Colon (tissue), 2 donors: ENCODE measurements at regions not wholly inside any gene's neighbourhood (a gene's known extent, or its start where the extent isn't known, plus 50 kb on each side); places are given as distances from the start of the nearest gene placed in this dataset.

Experiments used
- FAIRE-seq: peaks from 2 replicates; lab custom pipeline; 2012; peaks lifted over from hg19 to GRCh38; lab: Jason Lieb, UNC
- donor health status: control.
- donor health status: control.

DNA sequence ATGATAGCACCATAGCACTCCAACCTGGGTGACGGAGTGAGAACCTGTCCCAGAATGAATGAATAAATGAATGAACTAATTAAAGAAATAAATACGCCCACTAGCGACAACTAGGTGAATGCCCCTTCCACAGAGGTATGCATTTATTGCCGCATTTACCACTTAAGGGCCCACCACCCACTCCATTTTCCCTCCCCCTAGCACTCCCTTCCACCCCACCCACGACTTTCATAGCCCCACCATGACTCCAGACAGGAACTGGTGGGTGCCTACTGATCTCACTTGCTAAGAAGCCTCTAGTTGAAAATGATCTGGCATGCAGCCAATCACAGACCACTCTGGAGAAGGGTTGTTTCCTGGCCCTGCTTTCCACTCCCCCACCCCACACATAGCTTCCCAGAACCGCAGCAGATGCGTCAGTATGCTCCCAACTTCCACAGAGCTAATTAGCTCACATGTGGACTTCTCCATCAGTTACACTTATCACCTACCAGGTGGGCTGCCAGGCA lies 167.6 kb downstream of the WT1 start:
- FAIRE-seq = no peak

DNA sequence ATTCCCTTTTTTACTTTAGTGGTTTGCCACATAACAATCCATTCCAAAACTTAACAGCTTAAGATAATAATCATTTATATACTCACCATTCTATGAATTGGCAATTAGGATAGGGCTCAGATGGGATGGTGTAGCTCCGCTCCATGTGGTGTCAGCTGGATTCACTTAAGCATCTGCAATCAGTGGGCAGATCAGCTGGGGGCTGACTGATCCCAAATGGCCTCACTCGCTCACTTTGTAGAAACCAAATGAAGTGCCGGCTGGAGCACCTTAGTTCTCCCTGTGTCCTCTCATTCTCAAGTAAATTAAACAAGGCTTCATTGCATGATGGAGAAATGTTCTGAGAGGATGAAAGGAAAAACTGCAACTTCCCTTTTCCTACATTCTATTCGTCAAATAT lies 161.4 kb downstream of the WT1 start:
- FAIRE-seq = no peak

DNA sequence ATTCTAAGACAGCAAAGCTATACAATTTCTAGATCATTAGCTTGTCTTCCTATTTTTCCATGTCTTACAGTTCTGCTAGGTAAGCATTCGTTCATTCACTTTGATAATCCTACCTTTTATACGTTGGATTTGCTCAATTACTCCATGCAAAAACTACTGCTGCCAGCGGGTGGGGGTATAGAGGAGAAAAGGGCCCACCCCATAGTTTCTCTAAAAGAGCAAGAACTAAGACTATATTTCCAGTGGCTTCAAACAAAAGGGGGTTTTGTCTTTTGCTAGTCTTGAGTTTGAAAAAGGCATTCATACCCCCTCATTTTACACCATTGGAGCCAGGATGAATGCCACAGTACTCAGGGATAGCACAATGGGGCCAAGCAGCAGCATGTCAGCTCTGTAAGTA lies 155.7 kb downstream of the WT1 start:
- no peak for FAIRE-seq

DNA sequence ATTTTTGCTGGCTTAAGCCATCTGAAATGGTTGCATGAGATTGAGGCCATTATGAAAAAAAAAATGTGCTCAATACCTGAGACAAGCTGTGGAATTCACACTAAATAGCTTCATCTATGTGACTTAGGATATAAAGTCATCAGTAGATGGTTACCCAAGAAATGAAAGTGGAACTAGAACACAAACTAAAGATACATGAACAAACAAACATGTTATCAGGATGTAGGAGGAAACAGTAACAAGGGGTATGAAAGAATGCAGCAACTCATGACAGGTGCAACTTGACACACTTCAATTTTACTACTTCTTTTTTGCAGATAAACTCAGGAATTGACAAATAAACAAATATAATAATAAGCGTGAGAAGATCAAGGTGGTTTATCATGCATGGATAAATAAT lies 155.0 kb downstream of the WT1 start:
- FAIRE-seq = no peak

DNA sequence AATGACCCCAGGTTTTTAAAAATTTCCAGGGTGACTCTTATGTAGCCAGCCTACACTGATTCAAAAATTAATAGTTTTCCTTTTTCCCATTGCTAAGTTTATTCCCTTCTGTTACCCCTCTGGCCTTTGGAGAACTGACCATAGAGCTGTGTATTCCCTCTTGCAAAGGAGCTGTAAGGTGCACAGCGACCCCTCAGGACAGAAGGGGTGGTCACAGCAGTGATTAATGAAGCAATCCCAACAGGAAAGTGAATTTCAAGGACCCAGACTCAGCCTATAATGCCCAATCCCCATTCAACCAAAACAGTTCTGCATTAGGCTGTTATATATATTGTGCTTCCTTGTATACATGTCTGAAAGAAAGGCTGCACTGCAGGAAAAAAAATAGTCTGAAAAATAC lies 147.1 kb downstream of the WT1 start:
- FAIRE-seq = no peak

DNA sequence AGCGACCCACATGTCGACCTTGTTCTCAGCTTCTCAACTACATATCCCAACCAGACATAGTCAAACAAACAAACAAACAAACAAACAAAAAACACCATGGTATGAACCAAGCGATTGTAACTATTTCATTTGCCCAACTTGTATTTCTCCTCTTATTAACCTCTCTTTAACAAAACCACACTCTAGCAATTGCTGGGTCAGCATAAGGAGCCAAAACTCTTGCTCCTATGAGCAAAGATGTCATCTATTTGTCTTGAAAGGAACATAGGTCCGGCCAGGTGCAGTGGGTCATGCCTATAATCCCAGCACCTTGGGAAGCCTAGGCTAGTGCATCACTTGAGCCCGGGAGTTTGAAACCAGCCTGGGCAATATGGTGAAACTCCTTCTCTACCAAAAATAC lies 145.6 kb downstream of the WT1 start:
- FAIRE-seq = no peak

DNA sequence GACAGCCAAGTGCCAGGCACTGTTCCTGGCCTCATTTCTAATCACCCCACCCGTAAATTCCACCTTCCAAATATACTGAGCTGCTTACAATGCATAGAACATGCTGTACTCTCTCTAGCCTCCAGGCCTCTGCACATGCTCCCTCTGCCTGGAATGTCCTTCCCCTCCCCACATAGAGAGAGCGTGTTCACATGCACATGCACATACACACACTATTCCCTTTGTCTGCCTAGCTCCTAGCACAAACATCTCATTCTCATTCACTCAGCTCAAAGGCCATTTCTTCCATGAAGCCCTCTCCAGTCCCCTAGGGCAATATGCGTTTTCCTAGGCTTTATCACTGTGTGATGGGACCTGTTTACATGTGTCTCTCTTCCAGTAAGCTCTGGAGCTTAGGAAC lies 144.6 kb downstream of the WT1 start:
- no peak for FAIRE-seq

DNA sequence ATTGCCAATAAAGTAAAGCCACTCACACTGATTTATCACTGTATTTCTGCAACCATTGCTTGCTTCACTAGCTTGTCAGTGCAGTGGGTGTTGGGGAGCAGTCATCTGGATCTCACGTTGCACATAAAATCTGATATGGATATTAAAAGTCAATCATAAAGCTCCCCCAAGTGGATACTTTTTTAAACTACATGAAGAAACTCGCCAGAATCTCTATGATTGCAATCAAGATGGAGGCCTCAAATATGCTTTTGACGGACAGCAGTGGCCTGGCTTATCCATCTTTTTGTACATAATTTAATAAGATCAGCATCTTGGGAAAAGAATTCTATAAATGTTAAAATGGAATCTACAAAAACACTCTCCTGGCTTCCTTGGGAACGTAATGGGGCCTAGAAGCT lies 137.7 kb downstream of the WT1 start:
- FAIRE-seq = no peak

DNA sequence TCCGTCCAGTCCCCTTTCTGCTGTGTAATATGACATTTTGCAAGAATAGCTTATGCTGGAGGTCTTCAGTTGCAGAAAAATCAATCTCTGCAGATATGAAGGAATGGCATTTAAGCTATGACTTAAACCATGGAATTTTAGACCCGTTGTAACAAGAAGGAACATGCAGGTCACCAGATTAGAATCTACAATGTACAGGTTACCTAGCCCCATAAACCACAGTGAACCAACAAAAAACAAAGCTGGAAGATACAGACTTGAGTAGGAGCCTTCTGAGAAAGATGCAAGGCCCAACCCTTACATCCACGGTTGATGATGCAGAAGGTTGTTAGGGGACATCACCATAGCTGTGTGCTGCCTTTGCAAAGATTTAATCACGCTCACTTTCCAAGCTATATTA lies 132.5 kb downstream of the WT1 start:
- no peak for FAIRE-seq

DNA sequence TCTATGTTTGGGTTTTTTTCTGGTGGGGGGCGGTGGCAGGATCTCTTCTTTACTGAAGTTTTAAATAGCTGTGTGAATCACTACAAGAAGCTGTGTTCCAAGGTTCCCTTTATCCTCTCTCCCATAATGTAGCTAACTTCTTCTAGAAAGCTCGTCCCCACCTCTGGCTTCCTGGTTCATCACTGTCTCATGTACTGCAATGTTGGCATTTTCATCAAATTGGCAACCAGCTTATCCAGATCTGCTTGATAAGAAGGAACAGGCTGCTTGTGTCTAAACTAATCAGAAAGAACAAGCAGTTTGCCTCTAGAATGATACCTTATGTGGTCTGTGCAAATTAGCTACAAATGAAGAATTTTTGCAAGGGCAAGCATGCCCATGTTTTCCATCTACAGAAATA lies 130.8 kb downstream of the WT1 start:
- no peak for FAIRE-seq

DNA sequence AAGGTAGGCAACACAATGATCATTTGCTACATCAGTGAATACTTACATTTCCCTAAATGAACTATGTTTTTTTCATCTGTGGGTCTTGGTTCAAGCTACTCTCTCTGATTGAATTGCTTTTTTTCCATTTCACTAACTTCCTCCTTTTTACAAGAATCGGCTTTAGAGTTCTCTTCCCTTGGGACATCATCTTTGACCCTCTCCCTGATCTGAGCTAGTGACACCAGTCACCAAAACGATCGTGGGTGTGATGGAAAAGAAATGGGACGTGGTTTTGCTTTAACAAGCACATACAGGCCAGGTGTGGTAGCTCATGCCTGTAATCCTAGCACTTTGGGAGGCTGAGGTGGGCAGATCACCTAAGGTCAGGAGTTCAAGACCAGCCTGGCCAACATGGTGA lies 129.9 kb downstream of the WT1 start:
- FAIRE-seq = no peak

DNA sequence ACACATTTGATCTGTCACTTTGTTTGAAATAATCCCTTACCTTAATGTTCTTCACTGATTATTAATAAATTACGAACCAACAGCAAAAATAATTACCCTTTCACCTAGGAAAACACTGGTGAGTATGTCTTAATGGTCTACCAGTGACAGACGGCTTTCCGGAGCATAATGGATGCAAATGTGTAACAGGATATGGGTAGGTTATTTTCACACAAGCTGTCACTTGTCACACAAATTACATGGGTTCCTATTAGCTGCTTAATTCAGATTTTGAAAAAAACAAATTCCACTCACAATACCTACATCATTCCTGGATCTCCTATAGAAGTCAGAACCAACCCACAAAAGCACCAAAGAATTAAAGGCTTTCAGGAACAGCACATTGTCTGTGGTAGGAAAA lies 127.9 kb downstream of the WT1 start:
- no peak for FAIRE-seq

DNA sequence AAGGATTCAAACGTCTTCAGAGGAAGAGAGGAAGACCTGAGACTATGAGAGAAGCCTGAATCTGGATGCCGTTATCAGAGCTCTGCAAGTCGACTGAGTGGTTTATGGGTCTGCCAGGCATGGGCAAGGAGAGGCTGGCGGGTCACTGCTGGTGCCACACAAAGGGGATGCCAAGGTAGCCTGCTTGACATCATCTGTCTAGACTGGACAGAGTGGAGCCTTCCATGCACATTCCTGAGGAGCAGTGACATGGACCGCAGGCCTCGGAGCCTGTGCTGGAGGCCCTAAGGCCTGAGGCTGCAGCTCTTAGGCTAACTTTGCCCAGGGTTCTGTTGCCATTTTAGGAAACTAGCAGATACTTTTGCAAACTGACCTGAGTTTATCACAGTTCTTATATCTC lies 127.4 kb downstream of the WT1 start:
- no peak for FAIRE-seq

DNA sequence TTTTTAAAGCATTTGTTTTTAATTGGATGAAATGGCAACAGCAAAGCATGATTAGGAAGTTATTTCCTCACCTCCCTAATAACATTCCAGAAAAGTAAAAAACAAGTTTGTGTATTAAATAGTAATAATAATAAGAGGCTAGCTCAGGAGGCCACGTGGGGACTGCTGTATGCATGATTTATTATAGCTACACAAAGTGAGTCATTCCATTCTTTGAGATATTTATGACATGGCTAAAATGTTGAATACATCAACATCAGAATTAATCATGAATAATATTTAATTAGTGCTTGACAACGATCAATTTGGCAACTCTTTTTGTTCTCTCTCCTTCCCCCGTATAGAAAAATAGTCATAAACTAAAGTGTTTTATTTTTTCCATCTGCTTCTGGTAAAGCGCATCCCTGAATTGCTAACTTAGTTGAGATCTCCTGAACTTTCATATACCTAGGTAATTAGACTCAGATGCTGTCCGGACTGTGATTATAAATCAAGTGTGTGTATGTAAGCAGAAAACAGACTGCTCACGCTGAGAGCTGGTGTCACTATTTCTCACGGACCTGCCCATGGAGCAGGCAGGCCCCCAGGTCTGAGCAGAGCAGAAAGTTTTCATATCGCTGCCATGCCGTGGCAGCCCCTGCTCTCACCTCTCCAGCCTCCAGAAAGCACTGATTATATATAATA lies 125.7 kb downstream of the WT1 start:
- no peak for FAIRE-seq

DNA sequence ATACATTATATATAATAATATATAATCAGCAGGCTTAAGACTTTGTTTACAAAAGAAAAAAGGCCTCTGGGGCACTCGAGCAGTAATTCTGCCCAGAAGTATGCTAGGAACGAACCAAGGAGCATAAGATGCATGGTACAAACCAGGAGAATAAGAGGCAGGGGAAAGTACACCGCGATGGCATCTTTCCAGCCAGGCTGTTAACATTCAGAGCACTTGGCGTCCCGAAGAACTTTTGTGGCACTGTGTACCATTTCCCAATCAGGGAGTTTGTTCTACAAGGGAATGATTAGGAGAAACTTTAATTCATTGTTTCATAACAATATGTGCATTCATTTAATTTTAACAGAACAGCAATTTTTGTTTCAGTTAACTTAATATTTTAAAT lies 125.1 kb downstream of the WT1 start:
- no peak for FAIRE-seq

DNA sequence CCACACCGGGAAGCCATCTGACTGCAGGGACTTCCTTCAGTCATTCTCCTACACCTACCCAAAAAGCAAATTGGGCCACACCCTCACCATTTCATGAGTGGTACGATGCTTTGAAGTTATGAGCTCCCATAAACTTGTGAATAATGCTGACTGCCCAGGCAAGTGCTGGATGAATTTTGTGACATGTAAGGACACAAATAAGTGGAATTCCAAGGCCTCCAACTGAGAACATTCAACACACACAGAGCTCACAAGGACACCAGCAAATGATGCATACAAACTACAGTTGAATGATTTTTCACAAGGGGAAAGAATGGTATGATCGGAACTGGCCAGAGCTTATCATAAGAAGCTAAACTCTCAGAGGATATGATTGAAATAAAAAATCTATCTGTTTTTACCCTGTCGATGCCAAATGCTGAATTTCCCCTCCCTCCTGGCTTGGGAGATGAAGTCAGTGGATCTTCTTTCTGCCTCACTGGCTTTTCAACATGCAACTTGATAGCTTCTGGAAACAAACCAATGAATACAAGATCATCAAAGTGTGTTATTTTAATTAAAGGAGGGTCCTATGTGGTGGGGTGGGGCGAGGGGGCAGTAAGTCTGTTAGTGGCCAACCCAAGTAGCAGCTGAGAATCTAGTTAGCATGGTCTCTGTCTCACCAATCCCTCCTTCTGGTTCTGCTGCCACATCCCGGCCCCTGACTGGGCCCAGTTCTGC lies 123.8 kb downstream of the WT1 start:
- no peak for FAIRE-seq

DNA sequence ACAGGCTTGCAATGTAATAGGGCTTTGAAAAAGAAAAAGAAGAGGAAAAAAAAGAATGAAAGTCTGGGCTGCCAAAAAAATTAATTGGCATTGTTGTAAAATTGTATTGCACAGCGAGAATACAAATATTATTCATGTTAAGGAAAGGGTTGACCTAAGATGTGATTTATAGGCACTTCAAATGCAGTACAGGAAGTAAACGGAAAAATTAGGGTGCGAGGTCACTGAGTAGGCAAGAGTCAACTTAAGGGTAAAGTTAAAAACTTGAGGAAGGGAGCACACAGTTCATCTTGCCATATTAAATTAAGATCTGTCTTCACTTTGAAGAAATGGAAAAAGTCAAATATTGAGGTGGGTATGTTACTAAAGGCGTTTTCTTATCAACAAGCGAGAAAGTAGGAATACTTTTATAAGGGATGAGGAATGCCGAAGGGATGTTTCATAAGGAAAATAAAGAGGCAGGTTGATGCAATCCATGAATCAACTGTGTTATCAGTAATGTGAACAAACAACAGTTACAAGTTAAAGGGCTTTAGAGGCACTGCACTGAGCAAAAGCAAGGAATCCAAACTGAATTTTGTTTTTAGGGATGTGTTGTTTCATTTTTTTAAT lies 123.0 kb downstream of the WT1 start:
- no peak for FAIRE-seq

DNA sequence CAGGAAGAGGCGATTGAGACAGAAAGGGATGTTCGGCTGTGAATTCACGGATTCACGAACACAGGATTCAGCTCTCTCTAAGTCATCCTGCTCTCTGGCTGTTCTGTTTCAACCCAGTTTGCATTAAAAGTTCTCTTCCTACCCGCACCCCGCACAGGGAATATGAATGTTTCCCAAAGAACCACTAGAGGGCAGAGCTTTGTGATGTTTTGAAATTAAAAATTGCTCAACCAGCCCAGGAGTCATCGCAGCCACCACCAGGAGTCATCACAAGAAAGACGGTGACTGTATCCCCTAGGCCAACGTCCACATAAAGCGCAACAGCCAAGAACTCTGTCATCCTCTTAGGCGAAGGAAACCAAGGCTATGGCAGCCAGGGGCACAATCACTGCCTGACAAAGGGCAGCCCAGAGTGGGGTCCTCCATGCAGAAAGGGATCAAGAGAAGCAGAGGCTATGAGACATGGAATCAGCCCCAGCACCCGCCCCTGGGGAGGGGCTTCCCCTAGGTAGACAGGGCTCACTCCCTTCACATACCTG lies 122.4 kb downstream of the WT1 start:
- FAIRE-seq = no peak

DNA sequence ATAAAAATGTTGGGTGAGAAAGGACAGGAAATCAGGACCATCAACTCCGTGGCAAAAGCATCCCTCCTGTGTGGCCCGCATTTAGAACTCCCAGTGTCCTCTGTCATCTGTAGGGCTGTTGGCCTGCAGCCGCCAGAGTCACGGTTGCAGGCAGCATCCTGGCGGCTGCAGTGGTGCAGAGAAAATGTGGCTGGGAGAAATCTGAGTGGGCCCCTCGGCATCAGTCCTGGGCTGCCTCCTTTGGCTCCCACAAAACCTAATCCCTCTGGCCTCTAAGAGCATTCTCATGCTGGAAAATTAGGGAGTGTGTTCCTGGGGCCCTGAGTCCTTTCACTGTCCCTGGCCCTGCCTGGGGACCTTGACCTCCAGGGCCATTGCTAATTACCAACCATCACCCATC lies 121.9 kb downstream of the WT1 start:
- no peak for FAIRE-seq

DNA sequence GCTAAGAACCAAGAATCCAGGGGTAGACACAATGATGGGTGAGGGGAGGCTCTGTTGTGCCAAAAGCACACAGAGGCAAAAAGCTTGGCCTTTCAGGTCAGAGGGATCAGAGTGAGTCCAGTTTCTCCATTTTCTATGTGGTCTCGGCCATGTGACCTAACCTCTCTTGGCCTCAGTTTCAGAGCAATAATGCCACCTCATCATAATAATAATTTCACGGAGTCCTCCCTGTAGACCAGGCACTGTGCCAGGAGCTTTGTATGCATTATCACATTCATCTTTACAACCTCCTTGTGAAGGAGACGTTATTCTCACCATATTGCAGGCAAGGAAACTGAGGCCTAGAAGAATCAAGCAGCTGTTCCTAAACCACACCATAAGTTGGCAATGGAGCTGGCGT lies 120.2 kb downstream of the WT1 start:
- FAIRE-seq = no peak

DNA sequence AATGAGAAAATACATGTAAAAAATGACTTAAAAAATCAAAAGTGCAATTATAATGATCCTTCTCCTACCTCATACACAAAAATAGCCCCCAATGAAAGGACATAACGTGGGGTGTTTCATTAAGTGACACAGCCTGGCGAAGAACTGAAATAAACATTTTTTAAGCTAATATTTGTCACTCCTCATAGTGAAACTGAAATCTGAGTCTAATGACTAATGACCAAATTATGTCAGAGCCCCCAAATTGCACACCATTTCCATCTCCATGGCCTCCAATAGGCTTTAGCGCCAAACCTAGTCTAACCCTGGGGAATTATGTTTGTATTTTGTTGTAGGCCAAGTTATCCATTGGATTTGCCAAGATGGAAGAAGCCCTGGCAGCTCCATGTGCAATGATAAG lies 119.1 kb downstream of the WT1 start:
- no peak for FAIRE-seq

DNA sequence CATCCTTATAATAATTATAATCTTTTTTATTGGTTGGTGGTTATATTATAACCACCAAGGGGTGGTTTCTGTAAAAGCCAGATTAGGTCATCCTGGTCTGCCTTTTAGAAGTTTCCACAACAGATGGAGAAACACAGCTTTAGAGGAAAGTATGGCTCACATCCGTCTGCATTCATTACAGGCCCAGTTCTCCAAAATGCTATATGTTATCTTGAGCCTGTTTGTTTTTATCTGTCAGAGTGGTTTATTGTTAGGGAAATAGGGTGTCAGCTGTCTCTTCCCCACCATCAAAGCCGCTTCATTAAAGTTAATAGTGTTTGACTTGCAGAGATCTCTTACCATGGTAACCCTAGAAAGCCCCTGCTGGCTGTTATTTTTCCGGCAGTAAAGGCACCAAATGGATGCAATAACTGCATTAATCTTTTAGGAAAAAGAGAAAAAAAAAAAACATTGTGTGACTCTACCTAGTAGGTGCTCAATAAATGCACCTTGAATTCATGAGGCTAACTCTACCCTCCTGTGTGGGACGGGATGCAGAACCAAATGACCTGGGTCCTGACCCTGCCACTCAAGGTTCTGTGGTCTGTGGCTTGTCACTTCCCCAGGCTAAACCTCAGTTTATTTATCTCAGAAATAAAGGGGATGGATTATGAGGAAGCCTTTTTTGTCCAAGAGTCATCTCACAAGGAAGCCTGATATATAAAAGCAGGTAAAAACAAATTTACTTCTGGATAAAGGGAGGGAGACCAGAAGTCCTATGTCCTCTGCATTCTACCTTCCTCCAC lies 118.3 kb downstream of the WT1 start:
- FAIRE-seq = no peak

DNA sequence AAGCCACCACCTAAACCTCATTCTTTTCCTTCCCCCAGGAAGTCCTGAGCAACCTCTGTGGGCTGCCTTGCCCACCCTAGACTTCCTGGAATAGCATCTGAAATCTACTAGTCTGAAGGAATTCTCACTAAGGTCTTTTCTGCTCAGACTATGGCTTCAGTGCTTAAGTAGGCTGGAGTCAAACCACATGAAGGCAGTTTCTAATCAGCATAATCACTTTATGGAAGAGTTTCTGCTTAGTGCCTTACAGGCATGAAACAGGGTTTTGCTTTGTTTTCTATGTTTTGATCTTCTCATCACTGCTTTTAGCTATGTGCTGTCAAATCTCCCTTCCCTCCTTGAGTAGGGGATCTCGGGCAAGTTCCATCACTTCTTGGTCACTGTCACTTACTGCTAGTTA lies 117.7 kb downstream of the WT1 start:
- no peak for FAIRE-seq
